SK-N-SH treated with all-trans-retinoic acid at 6 μM for 48 hours (cell line): ENCODE measurements at regions not wholly inside any gene's neighbourhood (a gene's known extent, or its start where the extent isn't known, plus 50 kb on each side); places are given as distances from the start of the nearest gene placed in this dataset.

Experiments used
- ARNTL ChIP-seq: fragments of 450-650 bp; formaldehyde crosslinking; IDR thresholded peaks from 2 replicates; pipeline ENCODE4 v1.5.0; 2020; ENCODE audit warnings: low read depth, mild to moderate bottlenecking, moderate library complexity, borderline replicate concordance
- CREB5 ChIP-seq: fragments of 250-450 bp; sonication (Bioruptor Pico); IDR thresholded peaks from 2 replicates; pipeline ENCODE4 v1.5.1; 2020; ENCODE audit warnings: low read depth, mild to moderate bottlenecking, moderate library complexity
- CSDC2 ChIP-seq: fragments of 250-450 bp; sonication (Bioruptor Pico); IDR thresholded peaks from 2 replicates; pipeline ENCODE4 v1.5.0; 2020; ENCODE audit warnings: mild to moderate bottlenecking, moderate library complexity
- CSRNP3 ChIP-seq: fragments of 250-450 bp; sonication (Bioruptor Pico); IDR thresholded peaks from 2 replicates; pipeline ENCODE4 v1.5.1; 2021; ENCODE audit warnings: mild to moderate bottlenecking, moderate library complexity
- GLIS3 ChIP-seq: fragments of 250-450 bp; sonication (Bioruptor Pico); IDR thresholded peaks from 2 replicates; pipeline ENCODE4 v1.5.0; 2020; ENCODE audit warnings: mild to moderate bottlenecking, moderate library complexity
- OSR1 ChIP-seq: fragments of 250-450 bp; sonication (Bioruptor Pico); IDR thresholded peaks from 2 replicates; pipeline ENCODE4 v1.8.0; 2022; ENCODE audit warnings: moderate library complexity, mild to moderate bottlenecking, inconsistent platforms
- PATZ1 ChIP-seq: fragments of 250-450 bp; sonication (Bioruptor Pico); IDR thresholded peaks from 2 replicates; pipeline ENCODE4 v1.8.0; 2020; ENCODE audit warnings: mild to moderate bottlenecking, moderate library complexity, borderline replicate concordance
- PPARA ChIP-seq: fragments of 250-450 bp; sonication (Bioruptor Pico); IDR thresholded peaks from 2 replicates; pipeline ENCODE4 v1.5.0; 2020; ENCODE audit warnings: mild to moderate bottlenecking, borderline replicate concordance
- SNAI2 ChIP-seq: fragments of 250-450 bp; sonication (Bioruptor Pico); IDR thresholded peaks from 2 replicates; pipeline ENCODE4 v1.5.0; 2020; ENCODE audit warnings: mild to moderate bottlenecking, moderate library complexity
- TSHZ2 ChIP-seq: fragments of 250-450 bp; sonication (Bioruptor Pico); IDR thresholded peaks from 2 replicates; pipeline ENCODE4 v1.5.0; 2020; ENCODE audit warnings: mild to moderate bottlenecking, moderate library complexity
- ZFP3 ChIP-seq: fragments of 250-450 bp; sonication (Bioruptor Pico); IDR thresholded peaks from 2 replicates; pipeline ENCODE4 v1.5.0; 2020; ENCODE audit warnings: mild to moderate bottlenecking, moderate library complexity
- ZNF565 ChIP-seq: fragments of 450-650 bp; formaldehyde crosslinking; conservative IDR thresholded peaks from 2 replicates; pipeline ENCODE4 v1.5.0; 2020; ENCODE audit warnings: low read depth, mild to moderate bottlenecking, moderate library complexity
- ZNF70 ChIP-seq: fragments of 450-650 bp; formaldehyde crosslinking; IDR thresholded peaks from 2 replicates; pipeline ENCODE4 v1.5.0; 2020; ENCODE audit warnings: mild to moderate bottlenecking, moderate library complexity

- TF ChIP-seq PATZ1 (CRISPR knock-in tag) (no peak), TSHZ2 (CRISPR knock-in tag) (no peak), ZFP3 (no peak), PPARA (CRISPR knock-in tag) (no peak), GLIS3 (no peak), CSDC2 (CRISPR knock-in tag) (no peak), CSRNP3 (CRISPR knock-in tag) (no peak), OSR1 (CRISPR knock-in tag) (no peak), SNAI2 (CRISPR knock-in tag) (no peak), ARNTL (CRISPR knock-in tag) (no peak), ZNF565 (CRISPR knock-in tag) (no peak), ZNF70 (CRISPR knock-in tag) (no peak), CREB5 (CRISPR knock-in tag) (no peak)
Observed at GRCh38 chr10:128373831-128374230, 247.6 kb upstream of the MKI67 start.
